ENCODE measurements at regions not wholly inside any gene's neighbourhood (a gene's known extent, or its start where the extent isn't known, plus 50 kb on each side); places are given as distances from the start of the nearest gene placed in this dataset.

DNA sequence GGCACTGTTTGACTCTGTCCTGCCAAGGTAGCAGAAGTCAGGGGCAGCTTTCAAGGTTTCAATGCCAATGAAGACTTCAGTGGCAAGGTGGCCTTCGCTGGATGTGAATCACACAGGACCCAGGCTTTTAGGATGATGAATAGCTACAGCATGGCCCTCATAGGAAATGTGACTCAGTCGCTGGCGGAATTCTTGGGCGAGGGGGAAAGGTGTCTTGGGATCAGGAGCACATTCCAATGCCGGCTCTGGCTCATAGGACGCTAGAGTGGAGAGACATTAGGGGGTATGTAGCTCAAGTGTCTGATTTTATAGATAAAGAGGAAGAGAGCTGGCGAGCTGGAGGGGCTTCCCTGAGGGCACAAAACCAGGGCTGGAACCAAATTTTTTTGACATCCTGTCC lies 68.6 kb downstream of the SMIM21 start:
- DNase-seq: no peak

DNA sequence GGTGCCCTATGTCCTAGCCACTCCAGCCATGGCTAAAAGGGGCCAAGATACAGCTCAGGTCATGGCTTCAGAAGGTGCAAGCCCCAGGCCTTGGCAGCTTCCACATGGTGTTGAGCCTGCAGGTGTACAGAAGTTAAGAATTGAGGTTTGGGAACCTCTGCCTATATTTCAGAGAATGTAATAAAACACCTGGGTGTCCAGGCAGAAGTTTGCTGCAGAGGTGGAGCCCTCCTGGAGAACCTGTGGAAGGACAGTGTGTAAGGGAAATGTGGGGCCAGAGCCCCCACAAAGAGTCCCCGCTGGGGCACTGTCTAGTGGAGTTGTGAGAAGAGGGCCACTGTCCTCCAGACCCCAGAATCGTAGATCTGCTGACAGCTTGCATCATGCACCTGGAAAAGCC lies 74.1 kb downstream of the SMIM21 start:
- DNase-seq: no peak

DNA sequence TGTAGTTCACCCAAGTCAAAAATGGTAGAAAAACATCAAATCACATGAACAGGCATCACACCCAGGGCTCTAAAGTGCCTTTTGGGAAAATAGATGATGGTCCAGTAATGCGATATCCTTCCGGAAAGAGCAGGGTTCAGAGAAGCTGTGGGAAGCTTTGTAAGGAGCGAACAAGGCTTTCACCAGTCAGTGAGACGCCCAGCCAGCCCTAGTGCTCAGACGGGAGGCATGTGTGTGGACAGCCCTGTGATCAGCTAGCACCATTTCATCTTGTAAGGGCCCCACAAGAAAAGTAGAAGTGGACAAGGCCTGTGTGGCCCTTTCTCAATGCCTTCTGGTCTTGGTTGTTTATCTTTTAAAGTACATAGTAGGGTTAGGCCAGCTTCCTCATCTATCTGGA lies 76.1 kb downstream of the SMIM21 start:
- no peak for DNase-seq

DNA sequence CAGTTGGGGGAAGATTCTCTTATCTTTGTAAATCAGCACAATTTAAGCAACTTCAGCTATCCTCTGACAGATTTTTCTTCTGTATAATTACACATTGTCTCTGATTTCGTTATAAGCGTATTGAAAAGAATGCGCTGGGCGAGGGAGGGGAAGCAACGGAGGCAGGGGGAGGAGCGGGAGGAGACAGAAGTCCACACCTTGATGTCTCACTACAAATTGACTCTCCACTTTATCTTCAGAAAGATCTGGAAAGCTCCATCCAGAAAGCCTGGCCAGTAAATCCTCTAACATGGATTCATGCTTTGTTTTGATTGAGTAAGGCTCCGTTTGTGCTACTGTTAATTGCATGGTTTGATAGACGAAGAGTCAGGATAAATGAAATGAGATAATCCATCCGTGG lies 76.6 kb downstream of the SMIM21 start:
- DNase-seq: peak in 1 of 51 donors; percentile 33

DNA sequence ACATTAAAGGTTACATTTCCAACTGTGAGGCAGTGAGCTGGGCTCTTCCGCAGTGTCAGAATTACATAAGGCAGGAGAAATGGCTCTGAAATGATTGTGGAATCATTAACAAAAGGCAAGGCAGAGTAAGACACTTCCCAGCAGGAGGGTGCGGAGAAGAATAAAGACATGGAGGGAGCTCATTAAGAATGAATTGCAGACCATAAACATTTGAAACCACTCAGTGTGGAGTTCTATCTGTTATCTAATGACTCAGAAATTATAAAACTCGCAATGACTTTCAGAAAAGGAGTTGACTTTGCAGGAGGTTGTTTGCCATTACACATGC lies 77.0 kb downstream of the SMIM21 start:
- DNase-seq: peak in 1 of 51 donors; percentile 45

DNA sequence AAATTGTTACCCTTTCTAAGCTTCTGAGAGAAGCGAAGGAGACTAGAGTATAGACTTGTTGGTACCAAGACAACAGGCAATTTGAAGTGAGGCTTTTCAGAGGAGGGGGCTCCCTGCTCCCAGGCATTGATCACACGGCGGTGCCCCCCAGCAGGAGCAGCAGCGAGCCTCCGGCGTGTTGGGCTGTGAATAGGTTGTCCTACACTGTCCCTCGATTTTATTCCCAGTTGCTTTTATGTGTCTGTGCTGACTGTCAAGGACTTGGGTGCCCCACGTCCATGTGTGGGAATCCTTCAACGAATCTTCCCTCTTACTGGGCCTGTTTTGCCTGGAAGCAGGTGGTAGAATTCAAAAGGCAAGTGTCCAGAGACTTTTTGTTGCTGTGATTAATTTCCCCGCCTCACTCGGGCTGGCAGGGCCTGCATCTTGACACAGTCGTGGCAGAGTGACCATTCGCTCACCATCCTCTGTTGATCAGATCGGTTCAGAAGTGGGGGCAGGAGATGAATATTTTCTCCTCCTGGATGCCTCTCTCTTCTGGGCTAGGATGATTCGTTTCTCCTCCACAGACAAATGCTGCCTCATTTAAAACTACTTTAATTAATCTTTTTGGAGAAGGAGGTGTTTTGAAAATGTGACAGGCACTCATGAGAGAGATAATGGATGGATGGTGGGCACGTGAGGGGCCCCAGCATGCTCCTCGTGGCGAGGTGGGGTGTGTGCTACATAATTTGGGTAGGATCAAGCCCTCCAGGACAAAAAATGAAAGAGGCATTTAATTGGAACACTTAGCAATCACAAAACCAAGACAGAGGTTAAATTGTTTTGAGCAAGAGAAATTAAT lies 77.6 kb downstream of the SMIM21 start:
- no peak for DNase-seq

DNA sequence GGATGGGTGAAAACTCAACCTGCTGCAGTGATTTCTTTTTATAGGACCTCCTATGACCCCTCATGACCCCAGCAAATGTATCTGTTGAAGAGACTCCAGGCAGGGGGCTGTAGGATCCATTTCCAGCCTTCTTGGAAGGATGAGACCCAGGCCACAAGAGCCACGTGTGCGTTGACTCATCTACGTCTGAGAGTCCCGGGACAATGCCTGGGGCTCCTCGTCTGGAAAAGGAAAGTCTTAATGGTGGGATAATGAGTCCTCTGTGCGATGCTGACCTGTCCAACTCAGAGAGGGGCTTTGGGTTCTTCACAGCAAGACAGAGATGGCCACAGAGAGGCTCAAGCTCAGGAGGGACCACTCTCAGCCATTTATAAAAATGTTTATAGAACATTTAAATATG lies 80.8 kb downstream of the SMIM21 start:
- no peak for DNase-seq

DNA sequence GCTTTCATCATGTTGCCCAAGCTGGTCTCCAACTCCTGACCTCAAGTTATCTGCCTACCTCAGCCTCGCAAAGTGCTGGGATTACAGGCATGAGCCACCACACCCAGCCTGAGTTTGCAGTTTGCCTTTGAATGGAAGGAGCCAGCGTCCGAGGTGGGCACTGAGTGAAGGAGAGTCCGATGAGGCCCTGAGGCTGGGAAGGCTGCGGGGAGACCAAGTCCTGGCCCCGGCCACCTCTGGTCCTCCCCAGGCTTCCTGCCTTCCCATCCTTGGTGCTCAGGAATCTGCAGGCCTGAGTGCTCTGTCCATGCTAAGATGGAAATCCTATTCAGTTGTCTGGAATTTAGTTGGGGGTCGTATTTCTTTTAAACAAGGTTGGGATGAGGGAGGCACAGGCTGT lies 82.9 kb downstream of the SMIM21 start:
- DNase-seq: no peak

DNA sequence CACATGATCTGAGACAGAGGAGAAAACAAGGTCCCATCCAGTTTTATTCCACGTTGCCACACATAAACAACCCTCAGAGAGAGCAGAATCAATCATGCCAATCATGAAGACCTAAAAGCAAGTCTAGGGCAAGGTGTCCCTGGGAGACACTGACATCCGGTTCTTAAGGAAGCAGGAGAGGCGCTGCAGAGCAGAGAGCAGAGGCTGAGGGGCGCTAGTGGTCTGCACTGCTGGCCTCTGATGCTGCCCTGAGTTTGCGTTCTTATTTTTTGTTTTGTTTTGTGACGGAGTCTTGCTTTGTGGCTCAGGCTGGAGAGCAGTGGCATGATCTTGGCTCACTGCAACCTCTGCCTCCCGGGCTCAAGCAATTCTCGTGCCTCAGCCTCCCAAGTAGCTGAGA lies 83.3 kb downstream of the SMIM21 start:
- no peak for DNase-seq

DNA sequence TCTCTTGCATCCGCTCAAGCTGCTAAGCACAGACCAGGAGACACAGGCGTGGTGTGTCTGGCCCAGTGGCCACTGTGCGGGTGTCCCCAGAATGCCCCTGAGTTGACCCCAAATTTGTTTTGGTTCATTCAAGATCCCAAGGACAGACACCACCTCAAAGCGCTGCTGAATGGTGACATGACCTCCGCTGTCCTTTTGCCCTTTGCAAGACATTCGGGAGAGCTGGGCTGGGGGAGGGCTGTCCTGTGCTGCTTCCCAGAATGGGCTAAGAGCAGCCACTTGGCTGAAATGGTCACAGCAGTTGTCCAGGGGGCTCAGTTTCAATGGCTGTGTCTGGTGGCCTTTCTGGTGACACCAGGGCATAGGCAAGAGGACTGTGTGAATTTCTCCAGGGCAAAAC lies 84.1 kb downstream of the SMIM21 start:
- DNase-seq: no peak

DNA sequence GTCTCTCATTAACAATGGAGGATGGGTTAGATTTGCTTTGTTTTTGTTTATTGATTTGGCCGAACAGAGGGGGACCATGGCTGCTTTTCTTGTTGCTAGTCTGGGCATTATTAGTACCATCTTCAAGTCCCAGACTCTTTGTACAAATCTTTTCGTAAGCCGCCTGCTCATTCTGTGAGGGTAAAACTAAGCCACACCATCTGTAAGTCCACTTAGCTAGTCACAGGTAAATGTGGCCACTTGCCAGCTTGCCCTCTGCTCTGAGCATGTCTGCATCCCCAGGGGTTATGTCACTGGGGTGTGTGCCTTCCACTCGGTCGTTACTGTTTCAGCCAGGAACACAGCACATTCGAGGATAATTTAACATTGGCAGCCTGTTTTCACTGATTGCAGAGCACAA lies 85.6 kb downstream of the SMIM21 start:
- no peak for DNase-seq

DNA sequence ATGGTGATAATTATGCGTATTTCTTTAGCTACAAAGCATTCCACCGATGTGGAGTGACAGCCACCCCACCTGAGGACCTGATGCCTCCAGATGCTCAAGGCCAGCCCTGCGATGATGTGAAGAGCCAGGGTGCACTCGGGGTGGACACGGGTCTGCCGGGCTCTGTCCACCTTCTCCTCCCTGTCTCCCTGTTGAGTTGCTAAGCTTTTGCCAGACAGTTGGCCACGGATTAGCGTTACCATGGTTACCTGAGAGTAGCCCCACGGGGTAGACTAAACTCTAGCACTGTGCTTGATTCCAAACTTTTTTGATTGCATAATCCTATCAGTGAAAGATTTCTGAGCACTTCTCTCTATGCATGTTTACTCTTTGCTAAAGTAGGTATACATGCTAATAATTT lies 86.2 kb downstream of the SMIM21 start:
- DNase-seq: peak in 8 of 51 donors; percentile 6 to 24 (median 8)

DNA sequence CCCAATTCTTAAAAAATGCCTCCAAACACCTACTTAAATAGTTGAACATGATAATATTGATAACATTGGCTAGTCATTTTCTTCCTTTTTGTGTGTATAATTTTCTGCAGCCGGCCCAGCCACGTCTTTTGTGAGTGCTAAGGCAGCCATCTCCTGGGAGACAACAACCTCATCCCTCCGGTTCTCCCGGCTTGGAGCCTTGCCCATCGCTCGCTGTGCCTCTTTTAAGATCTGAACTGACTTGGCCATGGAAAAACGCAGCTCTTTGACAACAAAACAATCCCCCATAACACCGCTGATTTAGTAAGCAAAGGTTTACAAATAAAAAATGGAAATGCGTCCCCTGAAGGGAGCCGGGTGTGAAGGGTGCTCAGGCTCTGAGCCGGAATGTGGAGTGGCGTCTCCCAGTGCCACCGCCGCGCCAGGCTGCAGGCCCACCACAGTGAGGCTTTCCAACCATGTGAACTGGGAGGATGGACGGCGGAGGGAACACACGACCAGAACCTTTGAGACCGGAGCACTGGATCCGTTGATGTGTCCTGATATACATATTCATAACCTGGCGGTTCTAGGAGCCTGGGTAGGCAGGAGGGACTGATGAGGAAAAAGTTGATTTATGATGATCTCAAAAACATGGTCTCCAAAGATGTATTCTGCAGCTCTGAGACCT lies 87.4 kb downstream of the SMIM21 start:
- peak in 2 of 51 donors; percentile 4 for DNase-seq

Data from hypothalamus (tissue), 51 donors.